HG03280 (cell line): ENCODE measurements at regions not wholly inside any gene's neighbourhood (a gene's known extent, or its start where the extent isn't known, plus 50 kb on each side); places are given as distances from the start of the nearest gene placed in this dataset.

Experiments used
- ATAC-seq: cut with Tn5 transposase; IDR thresholded peaks from one replicate; pipeline ENCODE4 v1.9.1; 2021; ENCODE audit warnings: mild to moderate bottlenecking, moderate library complexity; ENCODE audit not compliant: unreplicated experiment

GRCh38 chr4:151917145-151917734, 156.4 kb upstream of the GATB start:
- ATAC-seq: no peak

DNA sequence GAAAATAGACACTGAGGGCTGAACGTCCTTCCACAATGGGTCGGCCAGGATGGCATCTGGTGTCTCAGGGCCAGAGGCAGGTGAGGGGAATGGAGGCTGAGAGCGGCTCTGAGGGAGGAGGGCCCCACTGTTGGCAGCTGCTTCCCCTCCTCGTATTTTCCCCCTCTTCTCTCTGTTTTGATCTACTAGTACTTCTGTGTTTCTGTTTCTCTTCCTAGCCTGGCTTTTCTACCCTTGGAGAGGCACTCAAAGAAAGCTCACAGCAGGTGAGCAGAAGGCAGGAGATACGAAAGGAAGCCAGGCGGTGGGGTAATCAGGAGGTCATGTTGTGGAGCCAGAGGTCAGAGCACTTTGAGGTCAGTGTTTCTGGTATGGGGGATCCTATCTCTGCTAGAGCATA, 151.8 kb upstream of the GATB start:
- ATAC-seq: no peak

GRCh38 chr4:151911970-151912369, 151.2 kb upstream of the GATB start:
- ATAC-seq: no peak

DNA sequence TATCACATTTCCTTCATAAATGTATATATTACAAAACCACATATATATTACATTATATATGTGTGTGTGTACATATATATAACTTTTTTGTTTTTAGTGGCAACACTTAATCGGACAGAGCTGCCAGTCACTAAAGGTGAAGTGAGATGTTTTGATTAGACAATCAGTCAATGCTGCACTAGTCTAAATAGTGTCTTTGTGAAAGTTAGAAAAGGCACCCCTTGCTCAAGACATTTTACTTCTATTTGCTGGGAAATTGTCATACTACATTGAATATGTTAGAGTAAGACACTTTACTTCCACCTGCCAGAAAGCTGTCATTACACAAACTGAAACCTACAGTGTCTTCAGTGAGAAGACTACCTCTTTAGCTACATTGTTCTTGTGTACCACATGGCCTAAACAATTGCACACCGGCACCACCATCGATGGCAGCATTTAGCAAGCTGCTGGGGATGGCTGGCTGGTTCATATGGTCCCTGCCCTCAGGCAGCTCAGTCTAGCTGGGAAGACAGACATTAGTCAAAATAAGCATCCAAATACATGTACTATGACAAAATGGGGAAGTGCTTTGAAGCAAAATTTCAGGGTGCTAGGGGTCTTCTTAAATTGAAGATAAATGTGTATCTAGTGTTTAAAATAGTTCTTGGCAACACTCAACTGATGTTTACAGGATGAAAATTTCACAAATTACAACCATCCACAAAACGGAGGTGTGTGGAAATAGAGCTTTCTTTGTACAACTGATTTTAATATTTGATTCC, 148.1 kb upstream of the GATB start:
- ATAC-seq: no peak

GRCh38 chr4:151908201-151908600, 147.4 kb upstream of the GATB start:
- no peak for ATAC-seq

- ATAC-seq: no peak
Measured at GRCh38 chr4:151906438-151906837, 145.6 kb upstream of the GATB start.

GRCh38 chr4:151905197-151905596, 144.4 kb upstream of the GATB start:
- ATAC-seq: peak; percentile 84

DNA sequence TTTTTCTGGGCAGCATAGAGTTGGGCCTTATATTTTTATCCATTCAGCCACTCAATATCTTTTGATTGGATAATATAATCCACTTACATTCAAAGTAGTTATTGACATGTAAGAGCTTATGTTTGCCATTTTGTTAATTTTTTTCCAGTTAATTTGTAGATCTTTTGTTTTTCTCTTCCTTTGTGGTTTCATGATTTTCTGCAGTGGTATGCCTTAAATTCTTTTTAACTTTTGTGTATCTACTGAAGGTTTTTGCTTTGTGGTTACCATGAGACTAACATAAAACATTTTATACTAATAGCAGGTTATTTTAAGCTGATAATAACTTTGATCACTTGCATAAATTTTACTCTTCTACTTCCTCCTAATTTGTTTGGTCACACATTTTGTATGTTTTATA, 140.8 kb upstream of the GATB start:
- no peak for ATAC-seq

- no peak for ATAC-seq
Measured at GRCh38 chr4:151896880-151897279, 136.1 kb upstream of the GATB start.

DNA sequence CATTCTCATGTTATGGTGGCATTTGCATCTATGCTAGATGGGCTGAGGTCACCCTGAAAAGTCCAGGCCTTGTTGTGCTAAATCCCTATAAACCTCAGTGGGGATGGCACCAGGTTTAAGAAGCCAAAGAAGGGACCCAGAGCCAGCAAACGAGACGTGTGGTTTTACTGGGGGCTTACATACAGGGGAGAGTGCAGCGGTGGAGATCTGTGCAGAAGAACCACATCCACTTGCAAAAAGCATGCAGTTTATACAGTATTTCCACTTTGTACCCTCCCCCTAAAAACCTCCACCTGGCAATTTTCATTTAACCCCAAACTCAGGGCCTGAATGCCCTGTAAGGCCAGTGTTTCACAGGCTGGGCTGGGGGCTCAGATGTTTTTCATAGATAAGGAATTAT, 134.9 kb upstream of the GATB start:
- ATAC-seq: no peak

- ATAC-seq: no peak
Measured at GRCh38 chr4:151894246-151894645, 133.4 kb upstream of the GATB start.

GRCh38 chr4:151888367-151888866, 127.6 kb upstream of the GATB start:
- ATAC-seq: no peak

DNA sequence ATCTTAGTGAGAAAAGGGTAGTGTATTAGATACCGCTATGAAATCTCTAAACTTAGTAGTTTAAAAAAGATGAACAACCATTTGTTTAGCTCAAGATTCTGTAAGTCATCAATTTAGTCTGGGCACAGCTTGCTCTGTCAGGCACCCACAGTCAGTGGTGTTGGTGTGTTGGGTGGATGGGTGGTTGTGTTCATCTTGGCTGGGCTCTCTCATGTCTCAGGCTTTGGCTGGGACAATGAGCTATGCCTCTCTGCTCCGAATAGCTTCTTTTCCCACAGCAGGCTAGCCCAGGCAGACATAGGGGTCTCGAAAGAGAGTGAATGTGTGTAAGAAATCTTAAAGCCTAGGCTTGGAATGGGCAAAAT, 127.0 kb upstream of the GATB start:
- ATAC-seq: peak; percentile 23

DNA sequence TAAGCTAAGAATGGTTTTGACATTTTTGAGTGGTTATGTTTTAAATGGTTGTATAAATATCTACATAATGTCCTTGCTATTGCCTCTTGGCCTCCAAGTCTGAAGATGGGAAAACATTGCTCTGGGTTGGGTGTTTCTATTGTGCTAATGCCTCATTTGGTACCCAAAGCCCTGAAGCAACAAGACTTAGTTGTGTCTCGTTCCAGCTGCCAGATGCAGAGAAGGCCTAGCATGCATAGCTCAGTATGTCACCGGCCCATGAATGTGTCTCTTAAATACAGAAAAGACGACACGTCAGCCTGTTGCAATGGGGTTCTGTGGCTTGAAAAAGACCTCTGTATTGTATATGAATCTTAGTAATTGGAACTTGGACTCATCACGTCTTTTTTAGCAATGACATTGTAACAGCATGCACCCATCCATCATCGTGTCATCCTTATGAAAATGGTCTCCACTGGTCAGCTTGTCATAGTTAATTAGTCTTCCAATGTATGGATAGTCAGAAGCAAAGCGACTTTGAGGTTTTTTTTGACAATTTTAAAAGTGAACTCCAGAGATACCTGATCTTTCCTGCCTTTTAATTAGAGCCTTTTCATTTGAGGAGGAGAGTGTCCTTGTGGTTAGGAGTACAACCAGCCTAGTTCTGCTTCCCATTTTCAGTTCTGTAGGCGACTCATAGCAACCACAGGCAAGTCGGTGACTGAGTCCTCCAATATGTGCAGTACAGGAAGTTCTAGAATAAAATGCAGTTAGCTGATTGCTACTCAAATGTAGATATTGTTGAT, 126.4 kb upstream of the GATB start:
- ATAC-seq: peak; percentile 65

DNA sequence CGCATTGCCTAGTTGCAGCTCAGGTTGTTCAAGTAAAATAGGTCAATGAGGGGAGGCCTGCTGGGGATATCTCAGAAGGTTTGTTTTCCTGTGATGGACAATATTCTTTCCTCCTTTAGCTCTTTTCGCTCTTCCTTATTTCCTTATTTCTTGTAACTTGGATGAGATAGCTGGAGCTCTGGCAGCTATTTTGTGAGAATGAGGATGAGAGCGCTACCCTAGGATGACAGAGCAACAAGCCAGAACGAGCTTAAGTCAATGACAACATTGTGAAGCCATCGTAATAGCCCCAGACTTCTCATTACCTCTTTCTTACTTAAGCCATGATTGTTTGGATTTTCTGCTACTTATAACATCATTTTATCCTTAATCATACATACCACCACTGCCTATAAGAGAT, 124.3 kb upstream of the GATB start:
- no peak for ATAC-seq

GRCh38 chr4:151883747-151884146, 122.9 kb upstream of the GATB start:
- no peak for ATAC-seq

GRCh38 chr4:151882072-151882803, 121.4 kb upstream of the GATB start:
- ATAC-seq: peak; percentile 48

- no peak for ATAC-seq
Measured at GRCh38 chr4:151879705-151880445, 119.1 kb upstream of the GATB start.

DNA sequence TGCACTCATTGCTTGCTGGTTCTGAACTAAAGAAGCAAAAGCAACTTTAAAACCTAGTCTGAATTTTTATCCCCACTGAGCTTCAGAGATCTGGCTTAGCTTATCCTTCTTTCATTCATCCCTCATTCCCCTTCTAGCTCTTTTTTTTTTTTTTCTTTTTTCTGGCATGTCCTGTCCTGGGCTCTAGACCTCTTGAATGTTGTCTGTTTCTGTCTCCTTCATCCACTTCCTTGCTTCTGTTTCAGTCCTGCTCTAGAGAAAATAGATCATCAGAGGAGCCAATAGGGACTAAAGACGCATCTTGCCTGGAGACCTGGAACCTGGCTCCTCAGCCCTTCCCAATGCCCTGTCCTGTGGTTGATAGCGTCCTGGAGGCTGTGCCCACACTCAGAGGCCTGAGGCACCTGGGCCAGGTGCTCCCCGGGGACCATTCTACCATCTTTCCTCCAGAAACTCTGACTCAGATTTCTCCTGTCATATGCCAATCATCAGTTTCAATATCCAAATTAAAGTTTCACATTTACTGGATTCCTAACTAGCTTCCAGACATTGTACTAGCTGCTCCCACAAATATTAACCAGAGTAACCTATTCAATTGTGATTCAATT, 115.7 kb upstream of the GATB start:
- no peak for ATAC-seq

DNA sequence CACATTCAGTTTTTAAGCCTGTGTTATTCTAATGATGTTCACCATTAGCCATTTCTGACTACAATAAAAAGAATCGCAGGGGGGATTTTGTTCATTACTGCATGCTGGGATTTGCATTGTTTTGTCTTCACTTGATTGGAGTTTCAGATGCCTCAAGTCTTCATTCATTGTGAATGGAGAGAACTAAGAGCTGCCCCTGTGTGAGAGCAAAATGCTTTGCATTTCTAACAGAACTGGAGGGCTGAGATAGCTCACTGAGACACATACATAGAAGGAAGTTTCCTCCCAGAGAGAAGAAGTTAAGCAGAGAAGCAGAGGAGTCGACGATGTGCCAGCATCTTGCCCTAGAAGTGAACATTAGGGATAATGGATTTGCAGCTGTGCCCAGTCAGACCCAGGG, 113.5 kb upstream of the GATB start:
- ATAC-seq: no peak
